ENCODE measurements at regions not wholly inside any gene's neighbourhood (a gene's known extent, or its start where the extent isn't known, plus 50 kb on each side); places are given as distances from the start of the nearest gene placed in this dataset.

- no CpG with 5 or more reads among the region's 5 CpGs for WGBS (ENCODE audit: extremely low coverage, insufficient read length, low lambda C conversion rate)
- no peak overlapping the region for H2BK15ac ChIP-seq (ENCODE audit: low read depth, low read length)
- no peaks in the 10 kb centered on the region for H3K4me1 Mint-ChIP-seq
- no peaks in the 10 kb centered on the region for H3K23me2 ChIP-seq (ENCODE audit: insufficient read length, low read depth, low read length, poor library complexity, severe bottlenecking)
- H3K4ac ChIP-seq (ENCODE audit: low read depth, low read length), result no peak overlapping the region
- H4K5ac ChIP-seq (ENCODE audit: insufficient read length, low read depth, low read length), result no peak overlapping the region
- H2BK5ac ChIP-seq (ENCODE audit: insufficient read length, low read length), result no peak overlapping the region
- H3K4me1 ChIP-seq (ENCODE audit: insufficient read depth, low read length), result no peaks in the 10 kb centered on the region
- H3K36me3 Mint-ChIP-seq (ENCODE audit: insufficient read depth in 1 of 3, low read depth in 3 of 3), result no peaks in the 10 kb centered on the region
- no peak overlapping the region for H2AK5ac ChIP-seq (ENCODE audit: insufficient read length, low read length)
- H2BK120ac ChIP-seq (ENCODE audit: low read depth, low read length, poor library complexity, severe bottlenecking), result no peak overlapping the region
- H3K27me3 ChIP-seq (ENCODE audit: insufficient read depth, low read length), result no peaks in the 10 kb centered on the region
- H4K8ac ChIP-seq (replicated peaks; ENCODE audit: insufficient read length, low read depth, low read length), result no peak overlapping the region
- TF ChIP-seq, protein P1, sequence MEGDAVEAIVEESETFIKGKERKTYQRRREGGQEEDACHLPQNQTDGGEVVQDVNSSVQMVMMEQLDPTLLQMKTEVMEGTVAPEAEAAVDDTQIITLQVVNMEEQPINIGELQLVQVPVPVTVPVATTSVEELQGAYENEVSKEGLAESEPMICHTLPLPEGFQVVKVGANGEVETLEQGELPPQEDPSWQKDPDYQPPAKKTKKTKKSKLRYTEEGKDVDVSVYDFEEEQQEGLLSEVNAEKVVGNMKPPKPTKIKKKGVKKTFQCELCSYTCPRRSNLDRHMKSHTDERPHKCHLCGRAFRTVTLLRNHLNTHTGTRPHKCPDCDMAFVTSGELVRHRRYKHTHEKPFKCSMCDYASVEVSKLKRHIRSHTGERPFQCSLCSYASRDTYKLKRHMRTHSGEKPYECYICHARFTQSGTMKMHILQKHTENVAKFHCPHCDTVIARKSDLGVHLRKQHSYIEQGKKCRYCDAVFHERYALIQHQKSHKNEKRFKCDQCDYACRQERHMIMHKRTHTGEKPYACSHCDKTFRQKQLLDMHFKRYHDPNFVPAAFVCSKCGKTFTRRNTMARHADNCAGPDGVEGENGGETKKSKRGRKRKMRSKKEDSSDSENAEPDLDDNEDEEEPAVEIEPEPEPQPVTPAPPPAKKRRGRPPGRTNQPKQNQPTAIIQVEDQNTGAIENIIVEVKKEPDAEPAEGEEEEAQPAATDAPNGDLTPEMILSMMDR (conservative IDR thresholded peaks at IDR 0.05), result no peak
- H3K9me3 Mint-ChIP-seq, result peaks cover 0 to 1% of the 10 kb centered on the region in 2 experiments; a peak in 1 of 5 replicates
- H2AFZ ChIP-seq (ENCODE audit: low read length), result no peak overlapping the region
- H3K9me3 ChIP-seq (ENCODE audit: control insufficient read depth, low read depth, low read length), result no peaks in the 10 kb centered on the region
- no peaks in the 10 kb centered on the region for H4K20me1 ChIP-seq (ENCODE audit: control insufficient read depth, insufficient read depth, insufficient read length)
- H3K4me2 ChIP-seq (ENCODE audit: insufficient read depth, insufficient read length, low read length), result no peak overlapping the region
- H3K27ac ChIP-seq (ENCODE audit: insufficient read length, low read depth, low read length), result no peak overlapping the region
- no peak overlapping the region for H3K27ac Mint-ChIP-seq
- DNase-seq, result no peak
- no peaks in the 10 kb centered on the region for H3K79me1 ChIP-seq (ENCODE audit: insufficient read depth, low read depth, low read length, poor library complexity, severe bottlenecking)
- H3K23ac ChIP-seq (ENCODE audit: insufficient read length, low read depth, low read length), result no peak overlapping the region
- no peaks in the 10 kb centered on the region for H3K79me2 ChIP-seq (ENCODE audit: insufficient read depth, low read length)
- H3K9ac ChIP-seq (ENCODE audit: extremely low read depth, insufficient read length, low read length), result no peak overlapping the region
- H3K27me3 Mint-ChIP-seq (ENCODE audit: low read depth), result peaks cover 15% of the 10 kb centered on the region
- no peak overlapping the region for H3K56ac ChIP-seq (ENCODE audit: insufficient read length, low read depth, low read length)
- no peak overlapping the region for H3K4me3 Mint-ChIP-seq
- H4K91ac ChIP-seq (ENCODE audit: insufficient read length, low read depth, low read length), result no peak overlapping the region
- no peak overlapping the region for H2BK12ac ChIP-seq (ENCODE audit: insufficient read length, low read depth, low read length)
- H3K14ac ChIP-seq (ENCODE audit: insufficient read depth, low read length), result no peak overlapping the region
- H3T11ph ChIP-seq (ENCODE audit: low read length), result no peak overlapping the region
- no peak overlapping the region for H3K18ac ChIP-seq (ENCODE audit: insufficient read length, low read depth, low read length)
- no peak overlapping the region for H2BK20ac ChIP-seq (ENCODE audit: low read depth, low read length, poor library complexity, severe bottlenecking)
Measured at GRCh38 chr6:5909721-5910120, 97.0 kb downstream of the NRN1 start.
